IgD-negative memory B cell (primary cell): ENCODE measurements at regions not wholly inside any gene's neighbourhood (a gene's known extent, or its start where the extent isn't known, plus 50 kb on each side); places are given as distances from the start of the nearest gene placed in this dataset.
A peak's percentile ranks its signal among the peaks of the same experiment; 100 is the strongest.

Experiments
- H3K27ac Mint-ChIP-seq, 3 donors: one replicate each; pipeline ENCODE4 v1.8.0; 2020 to 2022; ENCODE audit warnings: mild to moderate bottlenecking in 3 of 3, mixed read lengths in 3 of 3, moderate library complexity in 1 of 3
- H3K27me3 Mint-ChIP-seq: one replicate; pipeline ENCODE4 v1.8.0; 2021; ENCODE audit warnings: mixed read lengths
- H3K36me3 Mint-ChIP-seq: one replicate; pipeline ENCODE4 v1.8.0; 2020; ENCODE audit warnings: mild to moderate bottlenecking, mixed read lengths
- H3K4me1 Mint-ChIP-seq, 3 donors: one replicate each; pipeline ENCODE4 v1.8.0; 2020 to 2022; ENCODE audit warnings: mixed read lengths in 3 of 3, mild to moderate bottlenecking in 1 of 3
- H3K4me3 Mint-ChIP-seq, 4 donors: one replicate each; pipeline ENCODE4 v1.8.0; 2020 to 2022; ENCODE audit warnings: mild to moderate bottlenecking in 4 of 4, mixed read lengths in 4 of 4, moderate library complexity in 3 of 4
- H3K9me3 Mint-ChIP-seq, 3 donors: one replicate each; pipeline ENCODE4 v1.8.0; 2020 to 2021; ENCODE audit warnings: mixed read lengths in 3 of 3, mild to moderate bottlenecking in 1 of 3

GRCh38 chr11:36870361-36870760 is 272.3 kb upstream of the RAG2 start:
- H3K36me3 Mint-ChIP-seq, result no peaks in the 10 kb centered on the region
- no peaks in the 10 kb centered on the region for H3K27me3 Mint-ChIP-seq
- no peak overlapping the region for H3K4me3 Mint-ChIP-seq
- H3K27ac Mint-ChIP-seq, result no peak overlapping the region
- no peaks in the 10 kb centered on the region for H3K4me1 Mint-ChIP-seq
- peaks cover 2 to 4% (median 3%) of the 10 kb centered on the region in 3 donors for H3K9me3 Mint-ChIP-seq

- Mint-ChIP-seq H3K4me3 (no peak overlapping the region), H3K27ac (peak overlapping the region in 1 of 3 donors; percentile 69), H3K27me3 (no peaks in the 10 kb centered on the region), H3K36me3 (no peaks in the 10 kb centered on the region), H3K9me3 (peaks cover 2 to 6% (median 4%) of the 10 kb centered on the region in 3 donors), H3K4me1 (no peaks in the 10 kb centered on the region)
Observed at GRCh38 chr11:36868380-36868779, 270.3 kb upstream of the RAG2 start.

GRCh38 chr11:36865846-36866245 is 267.8 kb upstream of the RAG2 start:
- no peak overlapping the region for H3K27ac Mint-ChIP-seq
- no peaks in the 10 kb centered on the region for H3K36me3 Mint-ChIP-seq
- H3K4me1 Mint-ChIP-seq, result no peaks in the 10 kb centered on the region
- no peak overlapping the region for H3K4me3 Mint-ChIP-seq
- H3K27me3 Mint-ChIP-seq, result no peaks in the 10 kb centered on the region
- peaks cover 2 to 6% (median 4%) of the 10 kb centered on the region in 3 donors for H3K9me3 Mint-ChIP-seq

- Mint-ChIP-seq H3K4me3 (no peak overlapping the region), H3K9me3 (peaks cover 0 to 4% (median 3%) of the 10 kb centered on the region in 3 donors), H3K27me3 (peaks cover 2% of the 10 kb centered on the region), H3K4me1 (no peaks in the 10 kb centered on the region), H3K27ac (no peak overlapping the region), H3K36me3 (no peaks in the 10 kb centered on the region)
Observed at GRCh38 chr11:36854875-36855274, 256.8 kb upstream of the RAG2 start.

GRCh38 chr11:36848660-36849059 is 250.6 kb upstream of the RAG2 start:
- Mint-ChIP-seq H3K36me3 (no peaks in the 10 kb centered on the region), H3K9me3 (peaks cover 0 to 4% (median 0%) of the 10 kb centered on the region in 3 donors), H3K27ac (no peak overlapping the region), H3K27me3 (no peaks in the 10 kb centered on the region), H3K4me3 (no peak overlapping the region), H3K4me1 (no peaks in the 10 kb centered on the region)

GRCh38 chr11:36840378-36840777 is 242.3 kb upstream of the RAG2 start:
- H3K9me3 Mint-ChIP-seq, result peaks cover 0 to 3% (median 2%) of the 10 kb centered on the region in 3 donors
- no peak overlapping the region for H3K27ac Mint-ChIP-seq
- H3K27me3 Mint-ChIP-seq, result peaks cover 1% of the 10 kb centered on the region
- H3K4me3 Mint-ChIP-seq, result no peak overlapping the region
- H3K36me3 Mint-ChIP-seq, result no peaks in the 10 kb centered on the region
- H3K4me1 Mint-ChIP-seq, result no peaks in the 10 kb centered on the region

GRCh38 chr11:36837831-36838437 is 239.9 kb upstream of the RAG2 start:
- Mint-ChIP-seq H3K4me3 (no peak overlapping the region), H3K27ac (no peak overlapping the region), H3K36me3 (no peaks in the 10 kb centered on the region), H3K9me3 (peaks cover 0 to 5% (median 3%) of the 10 kb centered on the region in 3 donors), H3K4me1 (no peaks in the 10 kb centered on the region), H3K27me3 (peaks cover 1% of the 10 kb centered on the region)

GRCh38 chr11:36825251-36825650 is 227.2 kb upstream of the RAG2 start:
- Mint-ChIP-seq H3K4me1 (no peaks in the 10 kb centered on the region), H3K4me3 (no peak overlapping the region), H3K36me3 (no peaks in the 10 kb centered on the region), H3K9me3 (peaks cover 0 to 2% (median 1%) of the 10 kb centered on the region in 3 donors), H3K27me3 (no peaks in the 10 kb centered on the region), H3K27ac (no peak overlapping the region)

- no peak overlapping the region for H3K27ac Mint-ChIP-seq
- no peaks in the 10 kb centered on the region for H3K36me3 Mint-ChIP-seq
- peaks cover 1 to 3% (median 2%) of the 10 kb centered on the region in 3 donors for H3K9me3 Mint-ChIP-seq
- no peak overlapping the region for H3K4me3 Mint-ChIP-seq
- no peaks in the 10 kb centered on the region for H3K27me3 Mint-ChIP-seq
- no peaks in the 10 kb centered on the region for H3K4me1 Mint-ChIP-seq
Observed at GRCh38 chr11:36824349-36824748, 226.3 kb upstream of the RAG2 start.

GRCh38 chr11:36822829-36823228 is 224.8 kb upstream of the RAG2 start:
- Mint-ChIP-seq H3K36me3 (no peaks in the 10 kb centered on the region), H3K27me3 (no peaks in the 10 kb centered on the region), H3K4me1 (no peaks in the 10 kb centered on the region), H3K9me3 (peaks cover 0 to 3% (median 3%) of the 10 kb centered on the region in 3 donors), H3K4me3 (no peak overlapping the region), H3K27ac (no peak overlapping the region)

- Mint-ChIP-seq H3K9me3 (peaks cover 0 to 3% (median 3%) of the 10 kb centered on the region in 3 donors), H3K4me1 (no peaks in the 10 kb centered on the region), H3K27ac (no peak overlapping the region), H3K4me3 (no peak overlapping the region), H3K36me3 (no peaks in the 10 kb centered on the region), H3K27me3 (peaks cover 2% of the 10 kb centered on the region)
Observed at GRCh38 chr11:36818410-36818809, 220.4 kb upstream of the RAG2 start.

- Mint-ChIP-seq H3K27me3 (peaks cover 2% of the 10 kb centered on the region), H3K9me3 (peaks cover 0 to 3% (median 3%) of the 10 kb centered on the region in 3 donors), H3K4me3 (no peak overlapping the region), H3K27ac (no peak overlapping the region), H3K4me1 (no peaks in the 10 kb centered on the region), H3K36me3 (no peaks in the 10 kb centered on the region)
Observed at GRCh38 chr11:36817336-36817965, 219.4 kb upstream of the RAG2 start.

- Mint-ChIP-seq H3K4me3 (no peak overlapping the region), H3K4me1 (no peaks in the 10 kb centered on the region), H3K9me3 (no peaks in the 10 kb centered on the region), H3K27ac (no peak overlapping the region), H3K36me3 (no peaks in the 10 kb centered on the region), H3K27me3 (no peaks in the 10 kb centered on the region)
Observed at GRCh38 chr11:36809303-36809702, 211.3 kb upstream of the RAG2 start.

GRCh38 chr11:36807871-36808270 is 209.8 kb upstream of the RAG2 start:
- no peaks in the 10 kb centered on the region for H3K27me3 Mint-ChIP-seq
- H3K9me3 Mint-ChIP-seq, result no peaks in the 10 kb centered on the region

GRCh38 chr11:36803084-36803483 is 205.0 kb upstream of the RAG2 start:
- no peak overlapping the region for H3K27ac Mint-ChIP-seq

More at GRCh38 chr11:36807871-36808270, 209.8 kb upstream of the RAG2 start:
- Mint-ChIP-seq H3K27ac (no peak overlapping the region), H3K4me1 (no peaks in the 10 kb centered on the region), H3K36me3 (no peaks in the 10 kb centered on the region), H3K4me3 (no peak overlapping the region)

More at GRCh38 chr11:36803084-36803483, 205.0 kb upstream of the RAG2 start:
- no peak overlapping the region for H3K4me3 Mint-ChIP-seq
- no peaks in the 10 kb centered on the region for H3K27me3 Mint-ChIP-seq
- no peaks in the 10 kb centered on the region for H3K4me1 Mint-ChIP-seq
- no peaks in the 10 kb centered on the region for H3K9me3 Mint-ChIP-seq
- no peaks in the 10 kb centered on the region for H3K36me3 Mint-ChIP-seq
